ENCODE measurements at regions not wholly inside any gene's neighbourhood (a gene's known extent, or its start where the extent isn't known, plus 50 kb on each side); places are given as distances from the start of the nearest gene placed in this dataset.

GRCh38 chr16:35561346-35561745, 2101.9 kb downstream of the TP53TG3F start:
- TF ChIP-seq POLR2A (IDR thresholded peaks at IDR 0.05; ENCODE audit: extremely low read depth, insufficient read length) (no peak), MAX (IDR thresholded peaks at IDR 0.05; ENCODE audit: low read depth, low read length) (no peak)

Data from NB4 (cell line).